Glutamatergic neuron (in vitro differentiated cells): ENCODE measurements at regions not wholly inside any gene's neighbourhood (a gene's known extent, or its start where the extent isn't known, plus 50 kb on each side); places are given as distances from the start of the nearest gene placed in this dataset.

Experiments used
- DNase-seq: peaks from one replicate; pipeline ENCODE4 v3.0.0; 2022
- H3K27ac Mint-ChIP-seq: one replicate; pipeline ENCODE4 v1.8.0; 2020; ENCODE audit warnings: mild to moderate bottlenecking, mixed read lengths, inconsistent platforms; ENCODE audit not compliant: unreplicated experiment
- H3K27me3 Mint-ChIP-seq: one replicate; pipeline ENCODE4 v1.8.0; 2020; ENCODE audit warnings: mild to moderate bottlenecking, moderate library complexity, mixed read lengths, inconsistent platforms; ENCODE audit not compliant: unreplicated experiment
- H3K36me3 Mint-ChIP-seq: one replicate; pipeline ENCODE4 v1.8.0; 2020; ENCODE audit warnings: mild to moderate bottlenecking, mixed read lengths, inconsistent platforms; ENCODE audit not compliant: unreplicated experiment
- H3K4me1 Mint-ChIP-seq: one replicate; pipeline ENCODE4 v1.8.0; 2020; ENCODE audit warnings: mild to moderate bottlenecking, low read depth, mixed read lengths, inconsistent platforms; ENCODE audit not compliant: unreplicated experiment
- H3K4me3 Mint-ChIP-seq: one replicate; pipeline ENCODE4 v1.8.0; 2020; ENCODE audit warnings: mild to moderate bottlenecking, mixed read lengths, inconsistent platforms; ENCODE audit not compliant: unreplicated experiment
- H3K9me3 Mint-ChIP-seq: one replicate; pipeline ENCODE4 v1.8.0; 2020; ENCODE audit warnings: mild to moderate bottlenecking, moderate library complexity, mixed read lengths, inconsistent platforms; ENCODE audit not compliant: unreplicated experiment
- CTCF ChIP-seq: fragments of 200-600 bp; sonication (generic); IDR thresholded peaks from one replicate; pipeline ENCODE4 v1.5.0; 2021; ENCODE audit not compliant: partially characterized antibody, unreplicated experiment

GRCh38 chr11:92384358-92384757, 159.7 kb downstream of the FAT3 start:
- H3K4me3 Mint-ChIP-seq: no peak overlapping the region
- peaks cover 39% of the 10 kb centered on the region for H3K4me1 Mint-ChIP-seq
- H3K27ac Mint-ChIP-seq: peak overlapping the region; percentile 50
- TF ChIP-seq CTCF: no peak
- no peaks in the 10 kb centered on the region for H3K36me3 Mint-ChIP-seq
- DNase-seq: no peak
- H3K9me3 Mint-ChIP-seq: peaks cover 4% of the 10 kb centered on the region
- H3K27me3 Mint-ChIP-seq: peaks cover 2% of the 10 kb centered on the region

- DNase-seq: no peak
These were observed 160.2 kb downstream of the FAT3 start for GRCh38 chr11:92384802-92385201.

GRCh38 chr11:92386577-92386976, 162.0 kb downstream of the FAT3 start:
- peaks cover 44% of the 10 kb centered on the region for H3K4me1 Mint-ChIP-seq
- H3K9me3 Mint-ChIP-seq: peaks cover 4% of the 10 kb centered on the region
- no peak overlapping the region for H3K27ac Mint-ChIP-seq
- H3K36me3 Mint-ChIP-seq: peaks cover 5% of the 10 kb centered on the region
- no peak for TF ChIP-seq CTCF
- no peak for DNase-seq
- H3K4me3 Mint-ChIP-seq: no peak overlapping the region
- H3K27me3 Mint-ChIP-seq: peaks cover 2% of the 10 kb centered on the region

More at GRCh38 chr11:92384802-92385201, 160.2 kb downstream of the FAT3 start:
- Mint-ChIP-seq H3K27me3 (peaks cover 2% of the 10 kb centered on the region), H3K36me3 (no peaks in the 10 kb centered on the region), H3K4me3 (no peak overlapping the region), H3K27ac (peak overlapping the region; percentile 50), H3K9me3 (peaks cover 4% of the 10 kb centered on the region), H3K4me1 (peaks cover 38% of the 10 kb centered on the region)
- TF ChIP-seq CTCF: no peak

- Mint-ChIP-seq H3K36me3 (peaks cover 5% of the 10 kb centered on the region), H3K4me1 (peaks cover 48% of the 10 kb centered on the region), H3K9me3 (peaks cover 4% of the 10 kb centered on the region), H3K27me3 (peaks cover 6% of the 10 kb centered on the region), H3K27ac (no peak overlapping the region), H3K4me3 (no peak overlapping the region)
- no peak for TF ChIP-seq CTCF
- no peak for DNase-seq
These were observed 163.2 kb downstream of the FAT3 start for GRCh38 chr11:92387859-92388258.

- Mint-ChIP-seq H3K36me3 (peaks cover 5% of the 10 kb centered on the region), H3K27ac (no peak overlapping the region), H3K4me1 (peaks cover 49% of the 10 kb centered on the region), H3K27me3 (peaks cover 8% of the 10 kb centered on the region), H3K9me3 (peaks cover 3% of the 10 kb centered on the region), H3K4me3 (no peak overlapping the region)
- peak; percentile 71 for TF ChIP-seq CTCF
- DNase-seq: no peak
These were observed 163.8 kb downstream of the FAT3 start for GRCh38 chr11:92388380-92388779.
